K562 (cell line): ENCODE measurements at regions not wholly inside any gene's neighbourhood (a gene's known extent, or its start where the extent isn't known, plus 50 kb on each side); places are given as distances from the start of the nearest gene placed in this dataset.

Experiments
- ATF4 ChIP-seq: fragments of 450-650 bp; formaldehyde crosslinking; IDR thresholded peaks from 2 replicates; pipeline ENCODE4 v1.4.0; 2022; ENCODE audit warnings: mild to moderate bottlenecking, moderate library complexity
- BHLHE40 ChIP-seq: IDR thresholded peaks from 2 replicates; pipeline ENCODE4 v1.6.1; 2011; ENCODE audit warnings: low read length, improper control_type of control experiment
- CCAR2 ChIP-seq: fragments of 200-400 bp; formaldehyde crosslinking; IDR thresholded peaks from 2 replicates; pipeline ENCODE4 v1.6.1; 2017; ENCODE audit warnings: mild to moderate bottlenecking, low read depth, low read length
- DACH1 ChIP-seq: fragments of 450-650 bp; IDR thresholded peaks from 2 replicates; pipeline ENCODE4 v1.6.1; 2018; ENCODE audit not compliant: partially characterized antibody
- FUS ChIP-seq: fragments of 200-400 bp; formaldehyde crosslinking; optimal IDR thresholded peaks from 2 replicates; pipeline ENCODE3; 2017; ENCODE audit warnings: low read depth, low read length
- HLTF ChIP-seq: fragments of 450-650 bp; IDR thresholded peaks from 2 replicates; pipeline ENCODE4 v1.6.1; 2016
- POLR2AphosphoS2 ChIP-seq: IDR thresholded peaks from 2 replicates; pipeline ENCODE4 v1.6.1; 2012; ENCODE audit warnings: low read length, improper control_type of control experiment
- PYGO2 ChIP-seq: fragments of 450-650 bp; IDR thresholded peaks from 2 replicates; pipeline ENCODE4 v1.6.1; 2016; ENCODE audit warnings: mild to moderate bottlenecking, missing genetic modification characterization, moderate library complexity, missing compliant biosample characterization
- SP2 ChIP-seq: IDR thresholded peaks from 2 replicates; pipeline ENCODE4 v1.6.1; 2011; ENCODE audit warnings: mild to moderate bottlenecking, low read depth, low read length, moderate library complexity; ENCODE audit not compliant: poor library complexity, severe bottlenecking; ENCODE audit errors: extremely low read depth
- TSC22D4 ChIP-seq: fragments of 450-650 bp; IDR thresholded peaks from 2 replicates; pipeline ENCODE4 v1.6.1; 2016; ENCODE audit warnings: missing genetic modification characterization, missing biosample characterization, control low read depth
- ZBTB40 ChIP-seq, 2 experiments: fragments of 450-650 bp in 1 of 2; sonication (generic) in 1 of 2; formaldehyde crosslinking in 1 of 2; IDR thresholded peaks; 2 replicates each; pipeline versions ENCODE4 v1.7.1 to v1.9.0; 2016 to 2022; ENCODE audit warnings: inconsistent platforms in 1 of 2, mild to moderate bottlenecking in 1 of 2, missing genetic modification reagents in 1 of 2
- ZNF146 ChIP-seq: IDR thresholded peaks from one replicate; pipeline ENCODE4 v1.6.1; 2018; ENCODE audit warnings: missing compliant biosample characterization; ENCODE audit not compliant: unreplicated experiment
- ZNF212 ChIP-seq: fragments of 450-650 bp; formaldehyde crosslinking; IDR thresholded peaks from 2 replicates; pipeline ENCODE4 v1.4.0; 2020; ENCODE audit warnings: mild to moderate bottlenecking

- no peak for TF ChIP-seq ZBTB40 (IDR thresholded peaks at IDR 0.05)
- no peak for TF ChIP-seq ZBTB40 (CRISPR knock-in tag; IDR thresholded peaks at IDR 0.05)
- no peak for TF ChIP-seq ATF4 (CRISPR knock-in tag)
- TF ChIP-seq TSC22D4 (tag) = no peak
- no peak for TF ChIP-seq PYGO2 (tag)
- TF ChIP-seq ZNF146 (CRISPR knock-in tag) = no peak
- no peak for TF ChIP-seq SP2
- no peak for TF ChIP-seq ZNF212 (CRISPR knock-in tag)
- TF ChIP-seq BHLHE40 = no peak
- no peak for TF ChIP-seq FUS
- TF ChIP-seq HLTF = no peak
- TF ChIP-seq POLR2AphosphoS2 = no peak
- TF ChIP-seq DACH1 = no peak
- TF ChIP-seq CCAR2 = no peak
These were observed 177.3 kb upstream of the ARL4C start (continued) for GRCh38 chr2:234673961-234674759.
